ENCODE measurements at regions not wholly inside any gene's neighbourhood (a gene's known extent, or its start where the extent isn't known, plus 50 kb on each side); places are given as distances from the start of the nearest gene placed in this dataset.

GRCh38 chr12:118513611-118514010 is 137.3 kb downstream of the SUDS3 start:
- Histone ChIP-seq H3K27me3 (ENCODE audit: control insufficient read depth, insufficient read depth, low read length) (no peaks in the 10 kb centered on the region), H3K4me3 (replicated peaks in 1 of 4; ENCODE audit: control extremely low read depth in 1 of 4, insufficient read depth in 1 of 4, low read depth in 3 of 4, low read length in 4 of 4) (no peak overlapping the region), H3K36me3 (ENCODE audit: control insufficient read depth, insufficient read depth, low read length) (no peaks in the 10 kb centered on the region), H3K79me2 (ENCODE audit: control insufficient read depth, insufficient read depth, low read length) (no peaks in the 10 kb centered on the region), H3K9ac (ENCODE audit: insufficient read depth, low read length) (no peak overlapping the region), H2AFZ (ENCODE audit: low read length) (no peak overlapping the region), H3K27ac (ENCODE audit: insufficient read depth, low read length) (no peak overlapping the region), H3K4me2 (ENCODE audit: extremely low read depth, insufficient read depth, low read length) (no peak overlapping the region), H3K4me1 (ENCODE audit: control insufficient read depth, extremely low read depth, insufficient read depth, low read length) (no peaks in the 10 kb centered on the region), H3K9me3 (ENCODE audit: control insufficient read depth, insufficient read depth, low read depth, low read length) (no peaks in the 10 kb centered on the region), H4K20me1 (ENCODE audit: control insufficient read depth, extremely low read depth, insufficient read depth, low read length) (no peaks in the 10 kb centered on the region)
- no peak for DNase-seq (ENCODE audit: low read depth in 2 of 2)
- TF ChIP-seq, protein P1, sequence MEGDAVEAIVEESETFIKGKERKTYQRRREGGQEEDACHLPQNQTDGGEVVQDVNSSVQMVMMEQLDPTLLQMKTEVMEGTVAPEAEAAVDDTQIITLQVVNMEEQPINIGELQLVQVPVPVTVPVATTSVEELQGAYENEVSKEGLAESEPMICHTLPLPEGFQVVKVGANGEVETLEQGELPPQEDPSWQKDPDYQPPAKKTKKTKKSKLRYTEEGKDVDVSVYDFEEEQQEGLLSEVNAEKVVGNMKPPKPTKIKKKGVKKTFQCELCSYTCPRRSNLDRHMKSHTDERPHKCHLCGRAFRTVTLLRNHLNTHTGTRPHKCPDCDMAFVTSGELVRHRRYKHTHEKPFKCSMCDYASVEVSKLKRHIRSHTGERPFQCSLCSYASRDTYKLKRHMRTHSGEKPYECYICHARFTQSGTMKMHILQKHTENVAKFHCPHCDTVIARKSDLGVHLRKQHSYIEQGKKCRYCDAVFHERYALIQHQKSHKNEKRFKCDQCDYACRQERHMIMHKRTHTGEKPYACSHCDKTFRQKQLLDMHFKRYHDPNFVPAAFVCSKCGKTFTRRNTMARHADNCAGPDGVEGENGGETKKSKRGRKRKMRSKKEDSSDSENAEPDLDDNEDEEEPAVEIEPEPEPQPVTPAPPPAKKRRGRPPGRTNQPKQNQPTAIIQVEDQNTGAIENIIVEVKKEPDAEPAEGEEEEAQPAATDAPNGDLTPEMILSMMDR (conservative IDR thresholded peaks at IDR 0.05 in 1 of 2, IDR thresholded peaks at IDR 0.05 in 1 of 2; ENCODE audit: low read depth in 1 of 2, low read length in 2 of 2), result no peak
- TF ChIP-seq EZH2 (IDR thresholded peaks at IDR 0.05; ENCODE audit: low read length, missing control alignments), result no peak

DNA sequence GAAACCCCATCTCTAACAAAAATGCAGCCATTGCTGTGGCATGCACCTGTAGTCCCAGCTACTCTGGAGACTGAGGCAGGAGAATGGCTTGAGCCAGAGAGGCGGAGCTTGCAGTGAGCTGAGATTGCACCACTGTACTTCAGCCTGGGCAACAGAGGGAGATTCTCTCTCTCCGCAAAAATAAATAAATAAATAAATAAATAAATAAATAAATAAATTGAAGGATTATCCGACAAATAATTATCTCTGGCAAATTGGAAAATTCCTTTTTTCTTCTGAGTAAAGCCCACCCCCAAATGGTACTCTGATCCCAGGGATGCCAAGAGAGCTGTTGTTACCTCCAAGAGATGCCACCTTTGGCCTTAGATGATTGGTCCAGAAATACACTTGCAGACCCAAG is 137.9 kb downstream of the SUDS3 start:
- no peak overlapping the region for H3K4me2 ChIP-seq (ENCODE audit: extremely low read depth, insufficient read depth, low read length)
- no peak overlapping the region for H2AFZ ChIP-seq (ENCODE audit: low read length)
- no peaks in the 10 kb centered on the region for H3K4me1 ChIP-seq (ENCODE audit: control insufficient read depth, extremely low read depth, insufficient read depth, low read length)
- H3K79me2 ChIP-seq (ENCODE audit: control insufficient read depth, insufficient read depth, low read length), result no peaks in the 10 kb centered on the region
- no peak for TF ChIP-seq EZH2 (IDR thresholded peaks at IDR 0.05; ENCODE audit: low read length, missing control alignments)
- TF ChIP-seq, protein P1 (conservative IDR thresholded peaks at IDR 0.05 in 1 of 2, IDR thresholded peaks at IDR 0.05 in 1 of 2; ENCODE audit: low read depth in 1 of 2, low read length in 2 of 2), result no peak
- no peak overlapping the region for H3K27ac ChIP-seq (ENCODE audit: insufficient read depth, low read length)
- no peaks in the 10 kb centered on the region for H4K20me1 ChIP-seq (ENCODE audit: control insufficient read depth, extremely low read depth, insufficient read depth, low read length)
- DNase-seq (ENCODE audit: low read depth in 2 of 2), result no peak
- H3K27me3 ChIP-seq (ENCODE audit: control insufficient read depth, insufficient read depth, low read length), result no peaks in the 10 kb centered on the region
- no peak overlapping the region for H3K4me3 ChIP-seq (replicated peaks in 1 of 4; ENCODE audit: control extremely low read depth in 1 of 4, insufficient read depth in 1 of 4, low read depth in 3 of 4, low read length in 4 of 4)
- no peak overlapping the region for H3K9ac ChIP-seq (ENCODE audit: insufficient read depth, low read length)
- no peaks in the 10 kb centered on the region for H3K9me3 ChIP-seq (ENCODE audit: control insufficient read depth, insufficient read depth, low read depth, low read length)
- no peaks in the 10 kb centered on the region for H3K36me3 ChIP-seq (ENCODE audit: control insufficient read depth, insufficient read depth, low read length)

DNA sequence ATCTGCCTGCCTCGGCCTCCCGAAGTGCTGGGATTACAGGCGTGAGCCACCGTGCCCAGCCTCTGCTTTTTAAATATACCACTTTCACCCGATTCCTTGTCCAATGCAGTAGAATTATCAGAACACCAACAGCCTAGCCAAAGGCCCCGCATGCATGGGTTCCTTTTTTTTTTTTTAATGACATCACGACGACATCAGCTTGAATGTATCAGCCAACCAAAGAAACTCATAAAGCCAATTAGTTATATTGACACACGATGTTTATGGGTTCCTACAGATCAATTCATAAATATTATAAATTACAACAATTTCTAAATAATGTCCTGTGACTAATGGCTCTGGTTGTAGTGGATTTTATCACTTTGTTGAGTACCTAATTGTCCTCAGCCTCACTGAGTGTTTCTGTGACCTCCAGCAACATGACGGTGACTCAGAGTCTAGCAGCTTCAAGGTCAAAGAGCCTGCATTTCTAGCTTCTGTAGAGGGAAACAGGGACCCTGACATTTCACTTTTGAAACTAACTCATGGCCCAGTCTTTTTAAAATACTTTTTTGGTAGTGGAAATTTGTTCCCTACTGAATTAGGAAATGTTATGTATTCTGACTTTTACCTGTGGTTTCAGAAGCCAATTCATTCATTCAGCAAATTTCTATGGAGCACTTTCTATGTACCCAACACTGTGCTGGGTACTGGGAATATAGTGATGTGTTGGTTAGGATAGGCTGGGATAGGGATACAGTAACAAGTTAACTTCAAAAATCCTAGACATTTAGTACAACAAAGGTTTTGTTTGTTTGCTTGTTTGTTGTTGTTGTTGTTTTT is 144.1 kb downstream of the SUDS3 start:
- no peak for DNase-seq (ENCODE audit: low read depth in 2 of 2)
- H3K4me2 ChIP-seq (ENCODE audit: extremely low read depth, insufficient read depth, low read length), result no peak overlapping the region
- no peaks in the 10 kb centered on the region for H3K36me3 ChIP-seq (ENCODE audit: control insufficient read depth, insufficient read depth, low read length)
- no peaks in the 10 kb centered on the region for H4K20me1 ChIP-seq (ENCODE audit: control insufficient read depth, extremely low read depth, insufficient read depth, low read length)
- H3K27me3 ChIP-seq (ENCODE audit: control insufficient read depth, insufficient read depth, low read length), result no peaks in the 10 kb centered on the region
- no peak overlapping the region for H2AFZ ChIP-seq (ENCODE audit: low read length)
- no peaks in the 10 kb centered on the region for H3K79me2 ChIP-seq (ENCODE audit: control insufficient read depth, insufficient read depth, low read length)
- H3K9me3 ChIP-seq (ENCODE audit: control insufficient read depth, insufficient read depth, low read depth, low read length), result no peaks in the 10 kb centered on the region
- H3K4me1 ChIP-seq (ENCODE audit: control insufficient read depth, extremely low read depth, insufficient read depth, low read length), result no peaks in the 10 kb centered on the region
- H3K27ac ChIP-seq (ENCODE audit: insufficient read depth, low read length), result no peak overlapping the region
- H3K9ac ChIP-seq (ENCODE audit: insufficient read depth, low read length), result no peak overlapping the region
- TF ChIP-seq, protein P1 (conservative IDR thresholded peaks at IDR 0.05 in 1 of 2, IDR thresholded peaks at IDR 0.05 in 1 of 2; ENCODE audit: low read depth in 1 of 2, low read length in 2 of 2), result no peak
- no peak for TF ChIP-seq EZH2 (IDR thresholded peaks at IDR 0.05; ENCODE audit: low read length, missing control alignments)
- no peak overlapping the region for H3K4me3 ChIP-seq (replicated peaks in 1 of 4; ENCODE audit: control extremely low read depth in 1 of 4, insufficient read depth in 1 of 4, low read depth in 3 of 4, low read length in 4 of 4)
